HFF-Myc (cell line): ENCODE measurements at regions not wholly inside any gene's neighbourhood (a gene's known extent, or its start where the extent isn't known, plus 50 kb on each side); places are given as distances from the start of the nearest gene placed in this dataset.

Experiments
- DNase-seq: peaks from one replicate; pipeline ENCODE4 v3.0.0-alpha.2; 2011; ENCODE audit warnings: low read depth; ENCODE audit errors: extremely low read depth
- H3K4me3 ChIP-seq: replicated peaks from 2 replicates; pipeline ENCODE4 v1.5.1; 2011; ENCODE audit warnings: low read depth, mild to moderate bottlenecking, control low read depth, low read length
- CTCF ChIP-seq: IDR thresholded peaks from 2 replicates; pipeline ENCODE4 v1.5.1; 2012; ENCODE audit warnings: mild to moderate bottlenecking, low read depth, low read length, control low read depth; ENCODE audit errors: missing control alignments

- no peak for TF ChIP-seq CTCF
- no peak overlapping the region for H3K4me3 ChIP-seq
- no peak for DNase-seq
These were observed 521.9 kb downstream of the PTPRC start for GRCh38 chr1:199160521-199161318.

- no peak for DNase-seq
- no peak for TF ChIP-seq CTCF
- no peak overlapping the region for H3K4me3 ChIP-seq
These were observed 522.5 kb downstream of the PTPRC start for GRCh38 chr1:199161319-199161680.

- DNase-seq, result no peak
- no peak overlapping the region for H3K4me3 ChIP-seq
- no peak for TF ChIP-seq CTCF
These were observed 523.0 kb downstream of the PTPRC start for GRCh38 chr1:199161766-199162303.

- no peak for TF ChIP-seq CTCF
- DNase-seq, result no peak
- H3K4me3 ChIP-seq, result no peak overlapping the region
These were observed 524.4 kb downstream of the PTPRC start for GRCh38 chr1:199163267-199163666.

- DNase-seq, result no peak
- TF ChIP-seq CTCF, result no peak
- no peak overlapping the region for H3K4me3 ChIP-seq
These were observed 524.8 kb downstream of the PTPRC start for GRCh38 chr1:199163670-199164069.

- TF ChIP-seq CTCF, result no peak
- H3K4me3 ChIP-seq, result no peak overlapping the region
- no peak for DNase-seq
These were observed 528.6 kb downstream of the PTPRC start for GRCh38 chr1:199167460-199167859.
